ENCODE measurements at regions not wholly inside any gene's neighbourhood (a gene's known extent, or its start where the extent isn't known, plus 50 kb on each side); places are given as distances from the start of the nearest gene placed in this dataset.
"Not testable (repeated sequence)": the region's sequence is repeated elsewhere in the genome, so short reads cannot be mapped to it uniquely, and the experiment has no call there.

- no peak for DNase-seq
Observed at GRCh38 chr3:178079966-178080365, 456.3 kb upstream of the KCNMB2 start.

- no peak for DNase-seq
Observed at GRCh38 chr3:178082326-178082906, 453.8 kb upstream of the KCNMB2 start.

- DNase-seq, result peak; percentile 57
Observed at GRCh38 chr3:178083906-178084866, 452.1 kb upstream of the KCNMB2 start.

- peak; percentile 86 for DNase-seq
Observed at GRCh38 chr3:178084938-178085816, 451.1 kb upstream of the KCNMB2 start.

- no peak for DNase-seq
Observed at GRCh38 chr3:178085817-178086123, 450.5 kb upstream of the KCNMB2 start.

GRCh38 chr3:178086144-178086825 lies 450.0 kb upstream of the KCNMB2 start:
- DNase-seq, result no peak

GRCh38 chr3:178087376-178087775 lies 448.9 kb upstream of the KCNMB2 start:
- no peak for DNase-seq

GRCh38 chr3:178088963-178089362 lies 447.3 kb upstream of the KCNMB2 start:
- no peak for DNase-seq

- no peak for DNase-seq
Observed at GRCh38 chr3:178090899-178091298, 445.3 kb upstream of the KCNMB2 start.

- no peak for DNase-seq
Observed at GRCh38 chr3:178095522-178095921, 440.7 kb upstream of the KCNMB2 start.

- no peak for DNase-seq
Observed at GRCh38 chr3:178096955-178097354, 439.3 kb upstream of the KCNMB2 start.

GRCh38 chr3:178097576-178097975 lies 438.7 kb upstream of the KCNMB2 start:
- peak; percentile 48 for DNase-seq

GRCh38 chr3:178099274-178099673 lies 437.0 kb upstream of the KCNMB2 start:
- no peak for DNase-seq

- no peak for DNase-seq
Observed at GRCh38 chr3:178099862-178100261, 436.4 kb upstream of the KCNMB2 start.

GRCh38 chr3:178100908-178101307 lies 435.3 kb upstream of the KCNMB2 start:
- no peak for DNase-seq

- no peak for DNase-seq
Observed at GRCh38 chr3:178103140-178103539, 433.1 kb upstream of the KCNMB2 start.

GRCh38 chr3:178107804-178108203 lies 428.4 kb upstream of the KCNMB2 start:
- no peak for DNase-seq

- DNase-seq, result no peak
Observed at GRCh38 chr3:178109691-178110090, 426.5 kb upstream of the KCNMB2 start.

- DNase-seq, result no peak
Observed at GRCh38 chr3:178112134-178112533, 424.1 kb upstream of the KCNMB2 start.

GRCh38 chr3:178112552-178112951 lies 423.7 kb upstream of the KCNMB2 start:
- DNase-seq, result not testable (repeated sequence)

GRCh38 chr3:178117641-178118040 lies 418.6 kb upstream of the KCNMB2 start:
- no peak for DNase-seq

GRCh38 chr3:178119608-178120295 lies 416.5 kb upstream of the KCNMB2 start:
- DNase-seq, result peak; percentile 55

All from fibroblast of skin of back (primary cell).